HEK293 (cell line): ENCODE measurements at regions not wholly inside any gene's neighbourhood (a gene's known extent, or its start where the extent isn't known, plus 50 kb on each side); places are given as distances from the start of the nearest gene placed in this dataset.

ENCODE experiments used
- CTCF ChIA-PET: fragments of 350-600 bp; formaldehyde crosslinking; extraction: SDS; loops from one replicate; lab custom pipeline; 2021; ENCODE audit warnings: antibody characterized with exemption; lab: Yijun Ruan, JAX
- POLR2A ChIA-PET: fragments of 300-600 bp; formaldehyde crosslinking; extraction: SDS; loops from one replicate; lab custom pipeline; 2020; ENCODE audit warnings: antibody characterized with exemption, inconsistent platforms; lab: Yijun Ruan, JAX
- H3K27ac ChIP-seq: fragments of 200-500 bp; sonication (Bioruptor generic); 2 replicates; pipeline ENCODE4 v1.5.1; 2014; ENCODE audit warnings: low read depth, low read length, control low read depth, inconsistent platforms; ENCODE audit errors: extremely low read depth
- H3K36me3 ChIP-seq, 2 experiments: fragments of 200-500 bp in 1 of 2; sonication (Bioruptor generic) in 1 of 2; 1 replicate in 1 of 2; 2 replicates in 1 of 2; pipeline ENCODE4 v1.5.1; 2014 to 2017; ENCODE audit warnings: inconsistent platforms in 2 of 2, low read length in 2 of 2; ENCODE audit not compliant: control insufficient read depth in 2 of 2, insufficient read depth in 1 of 2
- H3K4me1 ChIP-seq: fragments of 200-500 bp; sonication (Bioruptor generic); 2 replicates; pipeline ENCODE4 v1.5.1; 2014; ENCODE audit warnings: mild to moderate bottlenecking, low read length, inconsistent platforms; ENCODE audit not compliant: control insufficient read depth, insufficient read depth
- H3K4me3 ChIP-seq: 2 replicates; pipeline ENCODE4 v1.5.1; 2011; ENCODE audit warnings: low read depth, mild to moderate bottlenecking, control low read depth, low read length, moderate library complexity
- H3K9me3 ChIP-seq: fragments of 200-500 bp; sonication (Bioruptor generic); 2 replicates; pipeline ENCODE4 v1.5.1; 2014; ENCODE audit warnings: low read depth, low read length, inconsistent platforms; ENCODE audit not compliant: control insufficient read depth, insufficient read depth
- KLF17 ChIP-seq: fragments of 450-650 bp; formaldehyde crosslinking; IDR thresholded peaks from 2 replicates; pipeline ENCODE4 v1.5.1; 2016; ENCODE audit warnings: missing biosample characterization, missing genetic modification characterization
- PRDM2 ChIP-seq: fragments of 450-650 bp; formaldehyde crosslinking; IDR thresholded peaks from 2 replicates; pipeline ENCODE4 v1.5.1; 2016; ENCODE audit warnings: missing biosample characterization, missing genetic modification characterization, borderline replicate concordance
- PRDM4 ChIP-seq: fragments of 450-650 bp; formaldehyde crosslinking; IDR thresholded peaks from 2 replicates; pipeline ENCODE4 v1.5.1; 2017; ENCODE audit warnings: missing biosample characterization, missing genetic modification characterization
- REPIN1 ChIP-seq: fragments of 450-650 bp; formaldehyde crosslinking; IDR thresholded peaks from 2 replicates; pipeline ENCODE4 v1.5.1; 2017; ENCODE audit warnings: missing biosample characterization, missing genetic modification characterization, low read depth
- SALL2 ChIP-seq: fragments of 450-650 bp; formaldehyde crosslinking; IDR thresholded peaks from 2 replicates; pipeline ENCODE4 v1.5.0; 2017; ENCODE audit warnings: missing biosample characterization, mild to moderate bottlenecking, missing genetic modification characterization, borderline replicate concordance
- ZBTB17 ChIP-seq: fragments of 450-650 bp; formaldehyde crosslinking; IDR thresholded peaks from 2 replicates; pipeline ENCODE4 v1.5.1; 2016; ENCODE audit warnings: missing biosample characterization, missing genetic modification characterization
- ZIC2 ChIP-seq: fragments of 450-650 bp; formaldehyde crosslinking; IDR thresholded peaks from 2 replicates; pipeline ENCODE4 v1.5.1; 2016; ENCODE audit warnings: missing biosample characterization, missing genetic modification characterization
- ZNF146 ChIP-seq: fragments of 450-650 bp; formaldehyde crosslinking; IDR thresholded peaks from 2 replicates; pipeline ENCODE4 v1.5.1; 2016; ENCODE audit warnings: missing biosample characterization, missing genetic modification characterization
- ZNF155 ChIP-seq: fragments of 450-650 bp; formaldehyde crosslinking; IDR thresholded peaks from 2 replicates; pipeline ENCODE4 v1.5.1; 2016; ENCODE audit warnings: missing biosample characterization, missing genetic modification characterization
- ZNF18 ChIP-seq: fragments of 450-650 bp; formaldehyde crosslinking; IDR thresholded peaks from 2 replicates; pipeline ENCODE4 v1.5.1; 2016; ENCODE audit warnings: missing biosample characterization, missing genetic modification characterization
- ZNF335 ChIP-seq: fragments of 450-650 bp; formaldehyde crosslinking; conservative IDR thresholded peaks from 2 replicates; pipeline ENCODE4 v1.5.1; 2016; ENCODE audit warnings: missing biosample characterization, missing genetic modification characterization
- ZNF398 ChIP-seq: fragments of 450-650 bp; formaldehyde crosslinking; IDR thresholded peaks from 2 replicates; pipeline ENCODE4 v1.5.1; 2017; ENCODE audit warnings: missing biosample characterization, missing genetic modification characterization
- ZNF404 ChIP-seq: fragments of 450-650 bp; formaldehyde crosslinking; IDR thresholded peaks from 2 replicates; pipeline ENCODE4 v1.5.1; 2017; ENCODE audit warnings: missing biosample characterization, missing genetic modification characterization
- ZNF423 ChIP-seq: fragments of 450-650 bp; formaldehyde crosslinking; IDR thresholded peaks from 2 replicates; pipeline ENCODE4 v1.5.1; 2016; ENCODE audit warnings: missing biosample characterization, missing genetic modification characterization
- ZNF501 ChIP-seq: fragments of 450-650 bp; formaldehyde crosslinking; IDR thresholded peaks from 2 replicates; pipeline ENCODE4 v1.5.1; 2016; ENCODE audit warnings: missing biosample characterization, missing genetic modification characterization
- ZNF521 ChIP-seq: fragments of 450-650 bp; formaldehyde crosslinking; IDR thresholded peaks from 2 replicates; pipeline ENCODE4 v1.5.1; 2017; ENCODE audit warnings: missing biosample characterization, mild to moderate bottlenecking, missing genetic modification characterization
- ZNF571 ChIP-seq: fragments of 450-650 bp; formaldehyde crosslinking; IDR thresholded peaks from 2 replicates; pipeline ENCODE4 v1.5.0; 2017; ENCODE audit warnings: missing biosample characterization, missing genetic modification characterization
- ZNF747 ChIP-seq: fragments of 450-650 bp; formaldehyde crosslinking; IDR thresholded peaks from 2 replicates; pipeline ENCODE4 v1.5.1; 2016; ENCODE audit warnings: missing biosample characterization, missing genetic modification characterization
- ZNF785 ChIP-seq: fragments of 450-650 bp; formaldehyde crosslinking; IDR thresholded peaks from 2 replicates; pipeline ENCODE4 v1.5.1; 2016; ENCODE audit warnings: missing biosample characterization, missing genetic modification characterization
- ZNF837 ChIP-seq: fragments of 450-650 bp; formaldehyde crosslinking; IDR thresholded peaks from 2 replicates; pipeline ENCODE4 v1.5.1; 2016; ENCODE audit warnings: missing biosample characterization, missing genetic modification characterization
- ZSCAN16 ChIP-seq: fragments of 450-650 bp; formaldehyde crosslinking; IDR thresholded peaks from 2 replicates; pipeline ENCODE4 v1.5.1; 2016; ENCODE audit warnings: missing biosample characterization, missing genetic modification characterization
- ZSCAN30 ChIP-seq: fragments of 450-650 bp; IDR thresholded peaks from 2 replicates; pipeline ENCODE4 v1.5.1; 2018; ENCODE audit warnings: missing biosample characterization, mild to moderate bottlenecking, missing genetic modification characterization, moderate library complexity

GRCh38 chr21:16580661-16581060 lies 850.9 kb downstream of the USP25 start:
- ChIA-PET CTCF (no interaction called here), POLR2A (no interaction called here)
- Histone ChIP-seq H3K36me3 (no peaks in the 10 kb centered on the region), H3K9me3 (no peaks in the 10 kb centered on the region), H3K4me1 (peaks cover 11% of the 10 kb centered on the region; the same call in 1 of the 2 replicates)
- no peak for TF ChIP-seq ZNF837
- no peak for TF ChIP-seq PRDM2 (tag by site-specific recombination)
- no peak for TF ChIP-seq KLF17 (tag by site-specific recombination)
- no peak for TF ChIP-seq ZNF18 (tag by site-specific recombination)
- TF ChIP-seq ZNF146 (tag by site-specific recombination) = no peak
- TF ChIP-seq, all 188 proteins: peak for 0
- no peak overlapping the region for H3K4me3 ChIP-seq
- H3K27ac ChIP-seq = no peak overlapping the region

GRCh38 chr21:16583556-16583955 lies 853.8 kb downstream of the USP25 start:
- Histone ChIP-seq H3K4me1 (peaks cover 18% of the 10 kb centered on the region; the same call in 1 of the 2 replicates), H3K36me3 (no peaks in the 10 kb centered on the region)
- CTCF ChIA-PET = interaction anchor here (0.6 kb wide), 1 partner anchor 1238 kb away, joined by 3 read pairs; no protein-coding TSS in a partner anchor
- TF ChIP-seq ZNF521 = no peak
- no peak for TF ChIP-seq ZNF501
- no peak for TF ChIP-seq ZNF404 (tag by site-specific recombination)
- no peak for TF ChIP-seq SALL2 (tag by site-specific recombination)
- TF ChIP-seq ZNF785 (tag by site-specific recombination) = no peak
- TF ChIP-seq REPIN1 (tag by site-specific recombination) = no peak
- TF ChIP-seq ZIC2 (tag by site-specific recombination) = no peak
- TF ChIP-seq ZNF571 (tag by site-specific recombination) = no peak
- no peak for TF ChIP-seq ZNF155 (tag by site-specific recombination)
- no peak for TF ChIP-seq PRDM4 (tag by site-specific recombination)
- no peak for TF ChIP-seq ZNF398 (tag by site-specific recombination)
- TF ChIP-seq ZNF423 = no peak
- no peak for TF ChIP-seq ZBTB17
- TF ChIP-seq ZSCAN30 (tag by site-specific recombination) = no peak
- no peak for TF ChIP-seq ZNF747 (tag by site-specific recombination)
- no peak for TF ChIP-seq ZNF335 (tag by site-specific recombination)
- no peak for TF ChIP-seq ZSCAN16 (tag by site-specific recombination)
- TF ChIP-seq, all 188 proteins: peak for 0
- Histone ChIP-seq H3K4me3 (no peak overlapping the region), H3K9me3 (no peaks in the 10 kb centered on the region), H3K27ac (no peak overlapping the region)
- POLR2A ChIA-PET = no interaction called here
